ENCODE measurements at regions not wholly inside any gene's neighbourhood (a gene's known extent, or its start where the extent isn't known, plus 50 kb on each side); places are given as distances from the start of the nearest gene placed in this dataset.
"Not testable (repeated sequence)": the region's sequence is repeated elsewhere in the genome, so short reads cannot be mapped to it uniquely, and the experiment has no call there.

GRCh38 chr14:27314231-27314630 lies 716.4 kb upstream of the NOVA1 start:
- no peak for FAIRE-seq
- no peak for DNase-seq (ENCODE audit: insufficient read length, low spot score)

GRCh38 chr14:27315477-27315876 lies 717.6 kb upstream of the NOVA1 start:
- no peak for FAIRE-seq
- no peak for DNase-seq (ENCODE audit: insufficient read length, low spot score)

More at GRCh38 chr14:27314231-27314630, 716.4 kb upstream of the NOVA1 start:
- TF ChIP-seq CTCF (IDR thresholded peaks at IDR 0.05; ENCODE audit: insufficient read depth, missing control alignments), result no peak

GRCh38 chr14:27315947-27316346 lies 718.1 kb upstream of the NOVA1 start:
- DNase-seq (ENCODE audit: insufficient read length, low spot score) (no peak), FAIRE-seq (no peak)
- TF ChIP-seq CTCF (IDR thresholded peaks at IDR 0.05; ENCODE audit: insufficient read depth, missing control alignments), result no peak

More at GRCh38 chr14:27315477-27315876, 717.6 kb upstream of the NOVA1 start:
- no peak for TF ChIP-seq CTCF (IDR thresholded peaks at IDR 0.05; ENCODE audit: insufficient read depth, missing control alignments)

- TF ChIP-seq CTCF (IDR thresholded peaks at IDR 0.05; ENCODE audit: insufficient read depth, missing control alignments), result no peak
- FAIRE-seq (no peak), DNase-seq (ENCODE audit: insufficient read length, low spot score) (no peak)
Measured at GRCh38 chr14:27318774-27319420, 721.1 kb upstream of the NOVA1 start.

GRCh38 chr14:27320261-27320660 lies 722.4 kb upstream of the NOVA1 start:
- FAIRE-seq, result no peak
- TF ChIP-seq CTCF (IDR thresholded peaks at IDR 0.05; ENCODE audit: insufficient read depth, missing control alignments), result no peak
- no peak for DNase-seq (ENCODE audit: insufficient read length, low spot score)

GRCh38 chr14:27327095-27327494 lies 729.3 kb upstream of the NOVA1 start:
- TF ChIP-seq CTCF (IDR thresholded peaks at IDR 0.05; ENCODE audit: insufficient read depth, missing control alignments), result no peak
- FAIRE-seq (no peak), DNase-seq (ENCODE audit: insufficient read length, low spot score) (no peak)

- TF ChIP-seq CTCF (IDR thresholded peaks at IDR 0.05; ENCODE audit: insufficient read depth, missing control alignments), result no peak
- no peak for DNase-seq (ENCODE audit: insufficient read length, low spot score)
- no peak for FAIRE-seq
Measured at GRCh38 chr14:27338012-27338411, 740.2 kb upstream of the NOVA1 start.

- not testable (repeated sequence) for FAIRE-seq; DNase-seq (ENCODE audit: insufficient read length, low spot score)
Measured at GRCh38 chr14:27363036-27363435, 765.2 kb upstream of the NOVA1 start.
